IMR-90 (cell line): ENCODE measurements at regions not wholly inside any gene's neighbourhood (a gene's known extent, or its start where the extent isn't known, plus 50 kb on each side); places are given as distances from the start of the nearest gene placed in this dataset.

ENCODE experiments used
- ATAC-seq: fragments of 200-7000 bp; cut with Tn5 transposase; 2 replicates; pipeline ENCODE4 v1.9.1; 2020; ENCODE audit warnings: low read depth, mild to moderate bottlenecking, moderate library complexity
- BruUV-seq: library from RNA; stranded (reverse); fragments of 400-500 nt; replicated peaks from 2 replicates; lab custom pipeline; 2021; lab: Mats Ljungman, UMichigan
- CTCF ChIA-PET: fragments of 300-600 bp; formaldehyde crosslinking; extraction: SDS; loops from one replicate; lab custom pipeline; 2021; ENCODE audit warnings: antibody characterized with exemption; lab: Yijun Ruan, JAX
- POLR2A ChIA-PET: fragments of 300-600 bp; sonication (Branson Sonifier 250); formaldehyde crosslinking; loops from one replicate; lab custom pipeline; 2022; ENCODE audit warnings: antibody characterized with exemption; ENCODE audit not compliant: unreplicated experiment; lab: Charles Lee
- DNase-seq: peaks from one replicate; pipeline ENCODE4 v3.0.0; 2013
- H2AFZ ChIP-seq: replicated peaks from 2 replicates; pipeline ENCODE3; 2013; ENCODE audit warnings: low read length, mild to moderate bottlenecking; ENCODE audit not compliant: poor library complexity
- H2AK5ac ChIP-seq: 2 replicates; pipeline ENCODE4 v1.6.1; 2013; ENCODE audit warnings: low read depth, low read length, inconsistent platforms
- H2AK9ac ChIP-seq: replicated peaks from 2 replicates; pipeline ENCODE3; 2013; ENCODE audit warnings: mild to moderate bottlenecking, low read depth, low read length, moderate library complexity; ENCODE audit not compliant: poor library complexity
- H2BK120ac ChIP-seq: 2 replicates; pipeline ENCODE4 v1.6.1; 2013; ENCODE audit warnings: low read depth, low read length, inconsistent platforms
- H2BK15ac ChIP-seq: 3 replicates; pipeline ENCODE4 v1.6.1; 2013; ENCODE audit warnings: low read depth, low read length, inconsistent platforms
- H2BK20ac ChIP-seq: 2 replicates; pipeline ENCODE4 v1.6.1; 2013; ENCODE audit warnings: low read depth, mild to moderate bottlenecking, inconsistent platforms, low read length, moderate library complexity
- H2BK5ac ChIP-seq: 2 replicates; pipeline ENCODE4 v1.6.1; 2013; ENCODE audit warnings: mild to moderate bottlenecking, low read depth, low read length, inconsistent platforms; ENCODE audit not compliant: poor library complexity, severe bottlenecking
- H3K14ac ChIP-seq: replicated peaks from 2 replicates; pipeline ENCODE4 v1.6.1; 2013; ENCODE audit warnings: low read depth, low read length, inconsistent platforms
- H3K18ac ChIP-seq: 2 replicates; pipeline ENCODE4 v1.6.1; 2013; ENCODE audit warnings: low read depth, low read length, control low read depth
- H3K23ac ChIP-seq: 2 replicates; pipeline ENCODE4 v1.6.1; 2013; ENCODE audit warnings: low read depth, low read length, inconsistent platforms
- H3K27ac ChIP-seq: 2 replicates; pipeline ENCODE4 v1.5.1; 2013; ENCODE audit warnings: mild to moderate bottlenecking, control low read depth, low read length; ENCODE audit not compliant: insufficient read depth
- H3K27me3 ChIP-seq: 2 replicates; pipeline ENCODE4 v1.6.1; 2013; ENCODE audit warnings: low read length; ENCODE audit not compliant: control insufficient read depth, insufficient read depth
- H3K36me3 ChIP-seq: 2 replicates; pipeline ENCODE4 v1.6.1; 2013; ENCODE audit warnings: low read length, mixed read lengths; ENCODE audit not compliant: control insufficient read depth, insufficient read depth
- H3K4ac ChIP-seq: 2 replicates; pipeline ENCODE4 v1.6.1; 2013; ENCODE audit warnings: low read depth, low read length, inconsistent platforms
- H3K4me1 ChIP-seq: 2 replicates; pipeline ENCODE4 v1.6.1; 2013; ENCODE audit warnings: low read length, mixed read lengths; ENCODE audit not compliant: control insufficient read depth, insufficient read depth
- H3K4me2 ChIP-seq: 2 replicates; pipeline ENCODE4 v1.6.1; 2013; ENCODE audit warnings: low read depth, mild to moderate bottlenecking, control low read depth, low read length, moderate library complexity
- H3K4me3 ChIP-seq: 2 replicates; pipeline ENCODE4 v1.5.1; 2013; ENCODE audit warnings: low read depth, mild to moderate bottlenecking, control low read depth, low read length, moderate library complexity; ENCODE audit not compliant: insufficient read depth
- H3K56ac ChIP-seq: 2 replicates; pipeline ENCODE4 v1.6.1; 2013; ENCODE audit warnings: low read length, inconsistent platforms; ENCODE audit not compliant: insufficient read depth; ENCODE audit errors: extremely low read depth
- H3K79me1 ChIP-seq, 2 experiments: 2 replicates each; pipeline ENCODE4 v1.6.1; 2013; ENCODE audit warnings: low read length in 2 of 2, inconsistent platforms in 1 of 2, low read depth in 1 of 2
- H3K9ac ChIP-seq: 2 replicates; pipeline ENCODE4 v1.6.1; 2013; ENCODE audit warnings: low read depth, low read length, control low read depth
- H3K9me1 ChIP-seq: 2 replicates; pipeline ENCODE4 v1.6.1; 2013; ENCODE audit warnings: low read length, inconsistent platforms; ENCODE audit not compliant: insufficient read depth
- H3K9me3 ChIP-seq: 2 replicates; pipeline ENCODE4 v1.6.1; 2013; ENCODE audit warnings: low read length; ENCODE audit not compliant: control insufficient read depth, insufficient read depth
- H4K20me1 ChIP-seq: 2 replicates; pipeline ENCODE4 v1.6.1; 2013; ENCODE audit warnings: low read length, inconsistent platforms; ENCODE audit not compliant: insufficient read depth
- H4K5ac ChIP-seq: 2 replicates; pipeline ENCODE4 v1.6.1; 2013; ENCODE audit warnings: mild to moderate bottlenecking, low read depth, low read length, control low read depth
- H4K8ac ChIP-seq, 2 experiments: 2 replicates each; pipeline ENCODE4 v1.6.1; 2013; ENCODE audit warnings: low read depth in 2 of 2, low read length in 2 of 2, control low read depth in 1 of 2, inconsistent platforms in 1 of 2
- H4K91ac ChIP-seq: 2 replicates; pipeline ENCODE4 v1.6.1; 2013; ENCODE audit warnings: low read depth, low read length, inconsistent platforms; ENCODE audit not compliant: insufficient read depth
- BHLHE40 ChIP-seq: fragments of 150-350 bp; IDR thresholded peaks from 2 replicates; pipeline ENCODE4 v1.6.1; 2016; ENCODE audit warnings: mild to moderate bottlenecking, low read depth, low read length
- CEBPB ChIP-seq: IDR thresholded peaks from 2 replicates; pipeline ENCODE4 v1.6.1; 2012; ENCODE audit warnings: low read depth, low read length, improper control_type of control experiment
- FOS ChIP-seq: fragments of 150-350 bp; IDR thresholded peaks from 2 replicates; pipeline ENCODE4 v1.6.1; 2016; ENCODE audit warnings: low read depth, low read length
- MAFK ChIP-seq: IDR thresholded peaks from 2 replicates; pipeline ENCODE4 v1.6.1; 2012; ENCODE audit warnings: low read depth, low read length, improper control_type of control experiment
- MAZ ChIP-seq: IDR thresholded peaks from 2 replicates; pipeline ENCODE4 v1.6.1; 2012; ENCODE audit warnings: low read depth, mild to moderate bottlenecking, low read length, improper control_type of control experiment, moderate library complexity, borderline replicate concordance
- MXI1 ChIP-seq: IDR thresholded peaks from 2 replicates; pipeline ENCODE4 v1.6.1; 2012; ENCODE audit warnings: low read depth, mild to moderate bottlenecking, low read length, moderate library complexity, borderline replicate concordance
- USF2 ChIP-seq: fragments of 150-350 bp; IDR thresholded peaks from 2 replicates; pipeline ENCODE4 v1.6.1; 2017; ENCODE audit warnings: mild to moderate bottlenecking, antibody characterized with exemption, low read length, low read depth
- WGBS, 2 experiments: methylation state at CpG; one replicate each; pipeline versions ENCODE4 v1.1.5 to v1.1.7; 2013; ENCODE audit warnings: missing lambda C conversion rate in 2 of 2; ENCODE audit not compliant: insufficient read length in 1 of 2; ENCODE audit errors: extremely low coverage in 2 of 2; 5-methylcytosine and 5-hydroxymethylcytosine counted together
- dilution Hi-C: fragments of 300-500 bp; cut with HindIII; formaldehyde crosslinking; loops from one replicate; pipeline ENCODE4 v1.14.3; 2018; ENCODE audit warnings: low sequenced_read_pairs; ENCODE audit not compliant: unreplicated experiment
- in situ Hi-C: fragments of 300-500 bp; cut with MboI; formaldehyde crosslinking; loops from 3 replicates; pipeline ENCODE4 v1.14.3; 2019; ENCODE audit warnings: low sequenced_read_pairs, inconsistent platforms, mixed read lengths
- intact Hi-C: fragments of 100-400 bp; cut with micrococcal nuclease; formaldehyde crosslinking; loops from 2 replicates; pipeline ENCODE4 v1.10.0; 2022

- Histone ChIP-seq H3K27ac (no peak overlapping the region), H2AK5ac (no peak overlapping the region), H3K18ac (no peak overlapping the region), H4K5ac (no peak overlapping the region), H3K36me3 (no peaks in the 10 kb centered on the region), H3K4me1 (no peaks in the 10 kb centered on the region), H3K9me3 (peaks cover 13% of the 10 kb centered on the region), H2BK20ac (no peak overlapping the region), H2BK5ac (no peak overlapping the region), H3K9ac (no peak overlapping the region), H2BK120ac (no peak overlapping the region), H3K23ac (no peak overlapping the region), H3K4ac (no peak overlapping the region), H3K27me3 (no peaks in the 10 kb centered on the region), H4K20me1 (no peaks in the 10 kb centered on the region), H3K9me1 (no peaks in the 10 kb centered on the region), H2BK15ac (no peak overlapping the region), H3K79me1 (no peaks in the 10 kb centered on the region), H3K14ac (no peak overlapping the region), H3K4me3 (no peak overlapping the region), H2AFZ (no peak overlapping the region), H4K91ac (no peak overlapping the region), H2AK9ac (no peak overlapping the region), H3K4me2 (no peak overlapping the region), H4K8ac (no peak overlapping the region), H3K56ac (no peak overlapping the region)
- dilution Hi-C loops (no loop called here), intact Hi-C loops (no loop called here), in situ Hi-C loops (no loop called here)
- TF ChIP-seq MAFK (no peak), BHLHE40 (no peak), MXI1 (no peak), USF2 (no peak), FOS (no peak), MAZ (no peak), CEBPB (no peak)
- CTCF ChIA-PET: no interaction called here
- DNase-seq: no peak
- BruUV-seq: no TSS peak
- ATAC-seq: no peak
- POLR2A ChIA-PET: no interaction called here
- WGBS, 2 experiments: no CpG with 5 or more reads among the region's 1 CpG
Observed at GRCh38 chr11:42972741-42973140, 339.1 kb upstream of the API5 start.
